Neuronal stem cell (in vitro differentiated cells): ENCODE measurements at regions not wholly inside any gene's neighbourhood (a gene's known extent, or its start where the extent isn't known, plus 50 kb on each side); places are given as distances from the start of the nearest gene placed in this dataset.
A peak's percentile ranks its signal among the peaks of the same experiment; 100 is the strongest.

Source experiments
- DNase-seq: peaks from one replicate; pipeline ENCODE4 v3.0.0-alpha.2; 2013; ENCODE audit warnings: low spot score
- H2AFZ ChIP-seq: one replicate; pipeline ENCODE4 v1.6.1; 2013; ENCODE audit warnings: mild to moderate bottlenecking, low read length, inconsistent platforms
- H2AK5ac ChIP-seq: 2 replicates; pipeline ENCODE4 v1.6.1; 2013; ENCODE audit warnings: low read depth, mild to moderate bottlenecking, inconsistent platforms, low read length, moderate library complexity, mixed read lengths
- H2BK120ac ChIP-seq: 2 replicates; pipeline ENCODE4 v1.6.1; 2013; ENCODE audit warnings: low read depth, mild to moderate bottlenecking, inconsistent platforms, low read length, moderate library complexity, mixed read lengths
- H2BK12ac ChIP-seq: one replicate; pipeline ENCODE4 v1.6.1; 2013; ENCODE audit warnings: low read length, inconsistent platforms
- H2BK15ac ChIP-seq: 2 replicates; pipeline ENCODE4 v1.6.1; 2013; ENCODE audit warnings: mild to moderate bottlenecking, low read length, inconsistent platforms, mixed read lengths
- H2BK5ac ChIP-seq: one replicate; pipeline ENCODE4 v1.6.1; 2013; ENCODE audit warnings: inconsistent platforms, mild to moderate bottlenecking, low read length, moderate library complexity
- H3K14ac ChIP-seq: one replicate; pipeline ENCODE4 v1.6.1; 2013; ENCODE audit warnings: low read length, inconsistent platforms
- H3K18ac ChIP-seq: 2 replicates; pipeline ENCODE4 v1.6.1; 2013; ENCODE audit warnings: low read length, inconsistent platforms
- H3K23ac ChIP-seq: 2 replicates; pipeline ENCODE4 v1.6.1; 2013; ENCODE audit warnings: low read depth, mild to moderate bottlenecking, mixed read lengths, low read length, inconsistent platforms; ENCODE audit not compliant: poor library complexity
- H3K27ac ChIP-seq: replicated peaks from 3 replicates; pipeline ENCODE4 v1.5.1; 2013; ENCODE audit warnings: low read length, inconsistent platforms
- H3K27me3 ChIP-seq, 3 experiments: 2 replicates each; pipeline ENCODE4 v1.6.1; 2013; ENCODE audit warnings: low read length in 3 of 3, mild to moderate bottlenecking in 2 of 3, inconsistent platforms in 1 of 3, low read depth in 1 of 3, mixed read lengths in 1 of 3, moderate library complexity in 1 of 3; ENCODE audit not compliant: control insufficient read depth in 3 of 3, insufficient read depth in 3 of 3
- H3K36me3 ChIP-seq, 2 donors: replicated peaks in 1 of 2; 2 replicates each; pipeline ENCODE4 v1.6.1; 2013; ENCODE audit warnings: low read length in 2 of 2; ENCODE audit not compliant: control insufficient read depth in 2 of 2, insufficient read depth in 2 of 2
- H3K4ac ChIP-seq: 2 replicates; pipeline ENCODE4 v1.6.1; 2013; ENCODE audit warnings: inconsistent platforms, mild to moderate bottlenecking, low read length, moderate library complexity
- H3K4me1 ChIP-seq, 2 donors: 1 replicate in 1 of 2; 2 replicates in 1 of 2; pipeline ENCODE4 v1.6.1; 2013; ENCODE audit warnings: low read length in 2 of 2, low read depth in 1 of 2; ENCODE audit not compliant: control insufficient read depth in 2 of 2, insufficient read depth in 1 of 2
- H3K4me2 ChIP-seq: one replicate; pipeline ENCODE4 v1.6.1; 2013; ENCODE audit warnings: mild to moderate bottlenecking, low read length, inconsistent platforms; ENCODE audit not compliant: insufficient read depth, poor library complexity, severe bottlenecking
- H3K4me3 ChIP-seq, 2 donors: 2 replicates each; pipeline ENCODE4 v1.5.1; 2013; ENCODE audit warnings: low read length in 2 of 2, mild to moderate bottlenecking in 2 of 2, inconsistent platforms in 1 of 2, moderate library complexity in 1 of 2
- H3K79me1 ChIP-seq: one replicate; pipeline ENCODE4 v1.6.1; 2013; ENCODE audit warnings: low read depth, mild to moderate bottlenecking, inconsistent platforms, low read length, moderate library complexity
- H3K9ac ChIP-seq: one replicate; pipeline ENCODE4 v1.6.1; 2013; ENCODE audit warnings: mild to moderate bottlenecking, low read depth, low read length, inconsistent platforms; ENCODE audit not compliant: poor library complexity
- H3K9me3 ChIP-seq, 2 donors: replicated peaks in 1 of 2; 2 replicates each; pipeline versions ENCODE3 to v1.6.1; 2013; ENCODE audit warnings: low read length in 2 of 2, mild to moderate bottlenecking in 2 of 2, inconsistent platforms in 1 of 2, low read depth in 1 of 2, mixed read lengths in 1 of 2, moderate library complexity in 1 of 2; ENCODE audit not compliant: control insufficient read depth in 2 of 2, insufficient read depth in 1 of 2
- H4K8ac ChIP-seq: one replicate; pipeline ENCODE4 v1.6.1; 2013; ENCODE audit warnings: low read depth, mild to moderate bottlenecking, inconsistent platforms, low read length, moderate library complexity
- H4K91ac ChIP-seq: one replicate; pipeline ENCODE4 v1.6.1; 2013; ENCODE audit warnings: low read length, low read depth, mild to moderate bottlenecking, inconsistent platforms; ENCODE audit not compliant: poor library complexity
- WGBS, 2 donors: extraction: QIAGEN DNeasy Blood & Tissue Kit; methylation state at CpG; one replicate each; pipeline ENCODE4 v1.1.7; 2013; ENCODE audit warnings: missing lambda C conversion rate in 2 of 2, mixed read lengths in 1 of 2; ENCODE audit not compliant: insufficient read length in 2 of 2, insufficient replicate concordance in 1 of 2; ENCODE audit errors: extremely low coverage in 2 of 2; 5-methylcytosine and 5-hydroxymethylcytosine counted together

DNA sequence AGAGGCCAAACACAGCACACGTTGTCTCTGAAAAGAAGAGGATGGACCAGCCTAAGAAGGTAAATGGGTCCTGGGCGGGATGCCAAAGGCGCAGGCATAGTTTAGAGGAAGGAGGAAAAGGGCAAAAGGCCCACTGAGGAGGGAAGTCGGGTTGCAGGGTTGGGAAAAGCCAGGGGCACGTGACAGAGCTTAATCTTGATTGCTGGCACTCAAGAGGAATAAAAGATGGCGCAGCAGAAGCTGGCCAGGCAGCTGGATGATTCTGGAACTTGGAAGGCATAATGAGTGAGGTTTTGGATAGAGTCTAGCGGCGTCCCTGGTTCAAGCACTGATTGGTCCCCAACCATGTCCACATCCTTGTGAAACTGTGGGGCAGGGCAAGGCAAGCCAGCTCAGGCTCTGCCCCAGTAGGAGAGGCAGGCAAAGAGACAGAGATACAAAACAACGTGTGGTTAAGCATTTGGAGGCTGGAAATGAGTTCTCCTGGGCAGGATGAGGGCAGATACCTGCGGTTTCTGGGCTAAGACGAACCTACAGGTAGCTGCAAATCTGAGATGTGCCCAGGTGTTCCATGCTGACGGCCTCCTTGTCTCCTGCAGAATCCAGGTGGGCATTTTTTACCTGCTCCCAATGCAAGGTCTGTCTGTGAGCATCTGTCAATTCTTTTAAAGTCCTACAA, 52.7 kb upstream of the CIBAR2 start:
- DNase-seq, result no peak
- peaks cover 3 to 20% of the 10 kb centered on the region in 2 donors for H3K4me1 ChIP-seq

DNA sequence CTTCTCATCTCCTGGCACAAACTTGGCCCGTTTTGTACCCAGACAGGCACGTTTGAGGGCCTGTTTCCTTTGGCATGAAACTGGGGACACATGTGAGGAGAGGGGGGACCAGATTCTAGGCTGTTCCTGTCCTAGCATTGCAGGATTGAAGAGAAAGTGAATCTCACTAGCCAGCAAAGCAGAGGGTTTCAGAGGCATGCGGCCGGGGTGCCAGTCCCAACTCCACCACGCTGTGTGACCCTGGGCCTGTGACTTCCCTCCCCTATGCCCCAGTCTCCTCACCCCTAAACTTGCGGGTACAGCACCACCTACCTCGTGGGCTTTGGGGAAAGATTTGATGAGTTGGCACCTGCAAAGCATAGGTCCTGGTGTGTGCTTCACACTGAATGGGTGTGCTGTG, 53.5 kb upstream of the CIBAR2 start:
- Histone ChIP-seq H3K9me3 (no peaks in the 10 kb centered on the region), H2AFZ (no peak overlapping the region), H3K27me3 (peaks cover 3 to 34% (median 15%) of the 10 kb centered on the region in 3 experiments), H2BK15ac (no peak overlapping the region), H3K4ac (no peak overlapping the region), H3K23ac (no peak overlapping the region), H3K36me3 (no peaks in the 10 kb centered on the region), H4K8ac (no peak overlapping the region), H3K4me1 (peaks cover 7 to 27% of the 10 kb centered on the region in 2 donors), H3K18ac (peak overlapping the region; percentile 81), H3K4me2 (no peak overlapping the region), H2BK120ac (no peak overlapping the region), H2BK5ac (no peak overlapping the region), H2AK5ac (no peak overlapping the region), H3K27ac (no peak overlapping the region), H3K9ac (no peak overlapping the region), H3K79me1 (no peaks in the 10 kb centered on the region), H4K91ac (no peak overlapping the region), H3K14ac (no peak overlapping the region), H2BK12ac (peak overlapping the region; percentile 16), H3K4me3 (no peak overlapping the region)
- no peak for DNase-seq
- no CpG with 5 or more reads among the region's 7 CpGs for WGBS, 2 donors

More for the DNA sequence above, 52.7 kb upstream of the CIBAR2 start:
- Histone ChIP-seq H3K4ac (no peak overlapping the region), H3K23ac (no peak overlapping the region), H3K4me3 (no peak overlapping the region), H3K79me1 (no peaks in the 10 kb centered on the region), H3K18ac (no peak overlapping the region), H3K27me3 (peaks cover 0 to 27% (median 7%) of the 10 kb centered on the region in 3 experiments), H2BK120ac (no peak overlapping the region), H2AFZ (no peak overlapping the region), H3K14ac (no peak overlapping the region), H3K9ac (no peak overlapping the region), H4K91ac (no peak overlapping the region), H4K8ac (no peak overlapping the region), H2BK5ac (no peak overlapping the region), H3K4me2 (no peak overlapping the region), H3K9me3 (no peaks in the 10 kb centered on the region), H2AK5ac (no peak overlapping the region), H2BK12ac (no peak overlapping the region), H3K36me3 (no peaks in the 10 kb centered on the region), H3K27ac (no peak overlapping the region), H2BK15ac (no peak overlapping the region)
- WGBS, 2 donors, result no CpG with 5 or more reads among the region's 12 CpGs

GRCh38 chr16:85166281-85166680, 54.0 kb upstream of the CIBAR2 start:
- no peak overlapping the region for H3K4me3 ChIP-seq
- peak overlapping the region; percentile 81 for H3K18ac ChIP-seq
- H4K91ac ChIP-seq, result no peak overlapping the region
- no peak overlapping the region for H3K27ac ChIP-seq
- peaks cover 7 to 32% of the 10 kb centered on the region in 2 donors for H3K4me1 ChIP-seq
- H3K79me1 ChIP-seq, result no peaks in the 10 kb centered on the region
- no peaks in the 10 kb centered on the region for H3K36me3 ChIP-seq
- H3K14ac ChIP-seq, result no peak overlapping the region
- peak overlapping the region; percentile 16 for H2BK12ac ChIP-seq
- no peaks in the 10 kb centered on the region for H3K9me3 ChIP-seq
- no peak overlapping the region for H3K4ac ChIP-seq
- H2BK15ac ChIP-seq, result peak overlapping the region; percentile 74
- no peak overlapping the region for H3K9ac ChIP-seq
- no peak for DNase-seq
- no peak overlapping the region for H2BK120ac ChIP-seq
- H2AK5ac ChIP-seq, result no peak overlapping the region
- H3K23ac ChIP-seq, result no peak overlapping the region
- H3K4me2 ChIP-seq, result no peak overlapping the region
- H2AFZ ChIP-seq, result no peak overlapping the region
- no peak overlapping the region for H4K8ac ChIP-seq
- H2BK5ac ChIP-seq, result no peak overlapping the region
- H3K27me3 ChIP-seq, result peaks cover 3 to 39% (median 19%) of the 10 kb centered on the region in 3 experiments
- WGBS, 2 donors, result no CpG with 5 or more reads among the region's 7 CpGs

GRCh38 chr16:85166699-85167588, 54.7 kb upstream of the CIBAR2 start:
- Histone ChIP-seq H3K36me3 (no peaks in the 10 kb centered on the region), H3K9ac (no peak overlapping the region), H4K91ac (no peak overlapping the region), H3K79me1 (no peaks in the 10 kb centered on the region), H3K14ac (no peak overlapping the region), H2BK15ac (no peak overlapping the region), H2BK120ac (peak overlapping the region; percentile 4), H2BK12ac (no peak overlapping the region), H3K4me3 (no peak overlapping the region), H3K9me3 (no peaks in the 10 kb centered on the region), H3K18ac (peak overlapping the region; percentile 67), H3K27me3 (peaks cover 3 to 41% (median 26%) of the 10 kb centered on the region in 3 experiments), H3K4ac (no peak overlapping the region), H4K8ac (no peak overlapping the region), H2AFZ (no peak overlapping the region), H3K4me2 (no peak overlapping the region), H3K4me1 (peaks cover 7 to 35% of the 10 kb centered on the region in 2 donors), H2BK5ac (no peak overlapping the region), H2AK5ac (peak overlapping the region; percentile 77), H3K27ac (no peak overlapping the region), H3K23ac (no peak overlapping the region)
- WGBS, 2 donors, result no CpG with 5 or more reads among the region's 22 CpGs
- no peak for DNase-seq
